ENCODE measurements at regions not wholly inside any gene's neighbourhood (a gene's known extent, or its start where the extent isn't known, plus 50 kb on each side); places are given as distances from the start of the nearest gene placed in this dataset.

DNA sequence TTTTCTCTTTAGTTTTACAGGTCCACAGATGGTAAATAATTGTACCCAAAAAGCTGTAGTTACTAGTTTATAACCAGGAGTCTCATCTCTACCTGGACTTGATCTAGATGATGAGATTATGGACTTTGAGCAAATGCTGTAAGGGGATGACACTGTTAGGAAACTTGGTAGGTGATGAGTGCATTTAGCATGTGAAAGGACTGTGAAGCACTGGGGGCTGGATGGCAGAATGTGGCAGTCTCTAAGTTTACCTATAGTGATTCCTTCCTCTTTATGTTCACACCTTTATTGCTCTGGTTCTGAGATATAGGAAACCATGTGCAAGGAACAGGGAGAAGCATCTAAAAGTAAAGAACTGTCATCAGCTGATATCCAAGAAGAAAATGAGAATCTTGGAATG, 230.7 kb upstream of the CHORDC1 start:
- TF ChIP-seq EGR1 (IDR thresholded peaks at IDR 0.05) (no peak), TAF1 (IDR thresholded peaks at IDR 0.05; ENCODE audit: low read depth) (no peak), EP300 (IDR thresholded peaks at IDR 0.05; ENCODE audit: borderline replicate concordance) (no peak), FOXM1 (IDR thresholded peaks at IDR 0.05; ENCODE audit: borderline replicate concordance, low read depth) (no peak), RAD21 (IDR thresholded peaks at IDR 0.05; ENCODE audit: low read depth) (no peak), YY1 (IDR thresholded peaks at IDR 0.05; ENCODE audit: low read depth) (no peak), ZBTB7A (IDR thresholded peaks at IDR 0.05; ENCODE audit: low read depth) (no peak), CEBPB (IDR thresholded peaks at IDR 0.05) (no peak)
- TF ChIP-seq, protein P1, sequence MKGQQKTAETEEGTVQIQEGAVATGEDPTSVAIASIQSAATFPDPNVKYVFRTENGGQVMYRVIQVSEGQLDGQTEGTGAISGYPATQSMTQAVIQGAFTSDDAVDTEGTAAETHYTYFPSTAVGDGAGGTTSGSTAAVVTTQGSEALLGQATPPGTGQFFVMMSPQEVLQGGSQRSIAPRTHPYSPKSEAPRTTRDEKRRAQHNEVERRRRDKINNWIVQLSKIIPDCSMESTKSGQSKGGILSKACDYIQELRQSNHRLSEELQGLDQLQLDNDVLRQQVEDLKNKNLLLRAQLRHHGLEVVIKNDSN (IDR thresholded peaks at IDR 0.05), result no peak
- TF ChIP-seq, protein P2, sequence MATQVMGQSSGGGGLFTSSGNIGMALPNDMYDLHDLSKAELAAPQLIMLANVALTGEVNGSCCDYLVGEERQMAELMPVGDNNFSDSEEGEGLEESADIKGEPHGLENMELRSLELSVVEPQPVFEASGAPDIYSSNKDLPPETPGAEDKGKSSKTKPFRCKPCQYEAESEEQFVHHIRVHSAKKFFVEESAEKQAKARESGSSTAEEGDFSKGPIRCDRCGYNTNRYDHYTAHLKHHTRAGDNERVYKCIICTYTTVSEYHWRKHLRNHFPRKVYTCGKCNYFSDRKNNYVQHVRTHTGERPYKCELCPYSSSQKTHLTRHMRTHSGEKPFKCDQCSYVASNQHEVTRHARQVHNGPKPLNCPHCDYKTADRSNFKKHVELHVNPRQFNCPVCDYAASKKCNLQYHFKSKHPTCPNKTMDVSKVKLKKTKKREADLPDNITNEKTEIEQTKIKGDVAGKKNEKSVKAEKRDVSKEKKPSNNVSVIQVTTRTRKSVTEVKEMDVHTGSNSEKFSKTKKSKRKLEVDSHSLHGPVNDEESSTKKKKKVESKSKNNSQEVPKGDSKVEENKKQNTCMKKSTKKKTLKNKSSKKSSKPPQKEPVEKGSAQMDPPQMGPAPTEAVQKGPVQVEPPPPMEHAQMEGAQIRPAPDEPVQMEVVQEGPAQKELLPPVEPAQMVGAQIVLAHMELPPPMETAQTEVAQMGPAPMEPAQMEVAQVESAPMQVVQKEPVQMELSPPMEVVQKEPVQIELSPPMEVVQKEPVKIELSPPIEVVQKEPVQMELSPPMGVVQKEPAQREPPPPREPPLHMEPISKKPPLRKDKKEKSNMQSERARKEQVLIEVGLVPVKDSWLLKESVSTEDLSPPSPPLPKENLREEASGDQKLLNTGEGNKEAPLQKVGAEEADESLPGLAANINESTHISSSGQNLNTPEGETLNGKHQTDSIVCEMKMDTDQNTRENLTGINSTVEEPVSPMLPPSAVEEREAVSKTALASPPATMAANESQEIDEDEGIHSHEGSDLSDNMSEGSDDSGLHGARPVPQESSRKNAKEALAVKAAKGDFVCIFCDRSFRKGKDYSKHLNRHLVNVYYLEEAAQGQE (IDR thresholded peaks at IDR 0.05; ENCODE audit: low read depth), result no peak
- TF ChIP-seq, protein P3, sequence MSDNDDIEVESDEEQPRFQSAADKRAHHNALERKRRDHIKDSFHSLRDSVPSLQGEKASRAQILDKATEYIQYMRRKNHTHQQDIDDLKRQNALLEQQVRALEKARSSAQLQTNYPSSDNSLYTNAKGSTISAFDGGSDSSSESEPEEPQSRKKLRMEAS (IDR thresholded peaks at IDR 0.05), result no peak

Data from Ishikawa (cell line).